ENCODE measurements at regions not wholly inside any gene's neighbourhood (a gene's known extent, or its start where the extent isn't known, plus 50 kb on each side); places are given as distances from the start of the nearest gene placed in this dataset.

- no peak for DNase-seq
Observed at GRCh38 chr2:65508225-65508624, 75.8 kb upstream of the SPRED2 start.

DNA sequence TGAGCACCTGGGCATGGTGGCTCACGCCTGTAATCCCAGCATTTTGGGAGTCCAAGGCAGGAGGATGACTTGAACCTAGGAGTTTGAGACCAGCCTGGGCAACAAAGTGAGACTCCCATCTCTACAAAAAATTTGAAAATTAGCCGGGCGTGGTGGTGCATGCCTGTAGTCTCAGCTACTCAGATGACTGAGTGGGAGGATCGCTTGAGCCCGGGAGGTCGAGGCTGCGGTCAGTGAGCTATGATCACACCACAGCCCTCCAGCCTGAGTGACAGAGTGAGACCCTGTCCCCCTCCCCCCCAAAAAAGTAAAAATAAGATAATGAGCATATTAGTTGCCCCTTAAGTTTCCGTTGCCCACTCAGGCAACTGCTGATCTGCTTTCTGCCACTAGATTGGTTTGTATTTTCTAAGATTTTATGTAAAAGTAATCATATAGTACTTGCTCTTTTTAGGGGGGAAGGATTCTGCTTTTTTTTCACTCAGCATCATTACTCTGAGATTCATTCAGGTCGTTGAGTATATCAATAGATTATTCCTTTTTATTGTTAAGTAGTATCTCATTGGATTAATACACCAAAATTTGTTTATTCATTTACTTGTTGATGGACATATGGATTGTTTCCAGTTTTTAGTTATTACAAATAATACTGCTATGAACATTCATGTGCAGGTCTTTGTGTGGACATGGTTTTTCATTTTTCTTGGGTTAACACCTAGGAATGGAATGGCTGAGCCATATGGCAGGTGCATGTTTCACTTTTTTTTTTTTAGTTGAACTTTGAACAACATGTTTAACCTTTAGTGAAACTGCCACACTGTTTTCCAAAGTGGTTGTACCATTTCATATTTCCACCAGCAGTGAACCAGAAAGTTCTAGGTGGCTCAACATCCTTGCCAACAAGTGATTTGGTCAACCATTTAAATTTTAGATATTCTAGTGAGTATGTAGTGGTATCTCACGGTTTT lies 75.0 kb upstream of the SPRED2 start:
- DNase-seq = no peak

DNA sequence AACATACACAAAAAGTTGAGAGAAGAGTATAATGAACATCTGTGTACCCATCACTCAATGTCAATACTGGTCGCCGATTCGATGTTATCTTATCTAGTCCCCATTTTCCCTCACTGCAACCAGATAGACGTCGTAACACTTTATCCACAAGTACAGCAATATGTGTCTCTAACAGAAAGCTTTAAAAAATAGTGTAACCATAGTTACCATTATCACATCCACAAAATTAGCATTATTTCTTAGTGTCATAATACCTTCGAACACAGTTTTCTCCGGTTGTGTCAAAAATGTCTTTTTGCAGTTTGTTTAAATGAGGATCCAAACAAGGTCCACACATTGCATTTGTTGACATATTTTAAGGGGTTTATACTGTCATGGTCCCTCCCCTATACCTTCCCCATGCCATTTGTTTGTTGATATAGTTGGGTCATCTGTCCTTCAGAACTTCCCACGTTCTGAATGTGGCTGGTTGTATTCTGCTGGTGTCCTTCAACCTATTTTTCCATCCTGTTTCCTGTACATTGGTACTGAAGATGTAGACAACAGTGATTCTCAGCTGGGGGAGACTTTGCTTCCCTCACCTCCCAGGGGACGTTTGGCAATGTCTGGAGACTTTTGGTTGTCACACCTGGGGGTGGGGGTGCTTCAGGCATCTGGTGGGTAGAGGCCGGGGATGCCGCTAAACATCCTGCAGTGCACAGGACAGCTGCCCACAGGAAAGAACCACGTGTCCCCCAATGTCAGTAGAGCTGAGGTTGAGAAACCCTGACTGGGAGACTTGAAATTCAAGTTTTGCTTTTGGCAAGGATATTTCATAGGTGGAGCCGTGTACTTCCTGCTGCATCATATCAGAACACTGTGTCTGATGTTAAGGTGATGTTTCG lies 72.7 kb upstream of the SPRED2 start:
- no peak for DNase-seq

GRCh38 chr2:65504201-65504600 lies 71.8 kb upstream of the SPRED2 start:
- no peak for DNase-seq

DNA sequence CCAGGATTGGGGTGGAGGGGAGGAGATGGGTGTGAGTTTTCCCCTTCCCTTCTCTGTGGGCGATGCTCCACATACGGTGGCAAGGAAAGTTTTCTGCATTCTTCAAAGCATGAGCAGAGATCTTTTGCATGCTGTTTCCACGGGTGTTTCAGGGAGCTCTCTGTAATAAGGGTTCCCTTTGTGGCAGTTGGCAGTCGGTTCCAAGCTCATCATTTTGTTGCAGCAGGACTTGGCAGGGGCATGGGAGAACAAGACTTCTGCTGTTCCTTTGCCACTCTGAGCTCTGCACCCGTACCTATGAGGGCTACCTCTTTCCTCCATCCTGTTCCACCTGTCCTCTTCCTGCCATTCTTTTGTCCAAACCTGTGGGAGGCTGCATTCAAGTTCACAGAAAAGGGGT lies 71.3 kb upstream of the SPRED2 start:
- no peak for DNase-seq

GRCh38 chr2:65501836-65502235 lies 69.4 kb upstream of the SPRED2 start:
- DNase-seq = no peak

GRCh38 chr2:65501074-65501473 lies 68.7 kb upstream of the SPRED2 start:
- no peak for DNase-seq

- DNase-seq = no peak
Observed at GRCh38 chr2:65500310-65501040, 68.1 kb upstream of the SPRED2 start.

DNA sequence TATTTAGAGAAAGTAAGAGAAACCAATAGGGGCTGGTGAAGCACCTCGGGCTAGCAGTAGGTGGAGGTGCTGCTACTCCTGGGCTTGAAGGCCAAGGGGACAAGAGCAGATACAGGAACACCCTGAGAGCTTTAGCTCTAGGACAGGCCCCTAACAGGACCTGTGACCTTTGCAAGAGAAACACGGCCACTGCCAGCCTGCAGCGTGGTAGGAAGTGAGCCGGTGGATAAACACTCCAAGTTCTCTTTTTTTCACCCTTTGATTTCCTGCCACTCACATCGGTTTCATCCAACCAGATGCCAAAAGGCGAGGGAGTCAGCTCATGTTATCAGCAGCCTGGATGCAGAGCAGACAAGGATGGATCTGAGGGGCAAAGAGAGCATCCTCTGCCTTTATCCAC lies 66.8 kb upstream of the SPRED2 start:
- no peak for DNase-seq

- no peak for DNase-seq
Observed at GRCh38 chr2:65498396-65498795, 66.0 kb upstream of the SPRED2 start.

GRCh38 chr2:65495251-65495877 lies 63.0 kb upstream of the SPRED2 start:
- no peak for DNase-seq

DNA sequence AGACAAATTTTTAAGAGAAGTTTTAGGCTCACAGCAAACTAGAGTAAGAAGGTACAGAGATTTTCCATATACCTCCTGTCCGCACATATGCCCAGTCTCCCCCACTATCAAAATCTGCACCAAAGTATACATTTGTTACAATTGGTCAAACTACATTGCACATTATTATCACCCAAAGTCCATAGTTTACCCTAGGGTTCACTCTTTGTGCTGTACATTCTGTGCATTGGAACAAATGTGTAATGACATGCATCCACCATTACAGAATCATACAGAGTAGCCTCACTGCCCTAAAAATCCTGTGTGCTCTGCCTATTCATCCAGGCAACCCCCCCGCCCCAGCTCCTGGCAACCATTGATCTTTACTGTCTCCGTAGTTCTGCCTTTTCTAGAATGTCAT lies 61.7 kb upstream of the SPRED2 start:
- DNase-seq = no peak

GRCh38 chr2:65491381-65491905 lies 59.0 kb upstream of the SPRED2 start:
- DNase-seq = no peak

DNA sequence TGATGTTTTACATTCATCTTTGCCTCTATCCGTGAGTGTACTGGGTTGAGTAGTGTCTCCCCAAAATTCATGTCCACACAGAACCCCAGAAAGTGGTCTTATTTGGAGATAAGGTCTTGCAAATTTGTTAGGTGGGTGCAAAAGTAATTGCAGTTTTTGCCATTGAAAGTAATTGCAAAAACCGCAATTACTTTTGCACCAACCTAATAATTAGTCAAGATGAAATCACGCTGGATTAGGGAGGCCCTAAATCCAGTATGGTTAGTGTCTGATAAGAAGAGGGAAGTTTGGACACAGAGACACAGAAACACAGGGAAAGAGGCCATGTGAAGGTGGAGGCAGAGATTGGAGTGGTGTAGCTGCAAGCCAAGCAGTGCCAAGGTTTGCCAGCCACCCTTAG lies 57.8 kb upstream of the SPRED2 start:
- DNase-seq = no peak

- no peak for DNase-seq
Observed at GRCh38 chr2:65489269-65489668, 56.9 kb upstream of the SPRED2 start.

- no peak for DNase-seq
Observed at GRCh38 chr2:65488527-65488926, 56.1 kb upstream of the SPRED2 start.

- DNase-seq = no peak
Observed at GRCh38 chr2:65487404-65487803, 55.0 kb upstream of the SPRED2 start.

- DNase-seq = no peak
Observed at GRCh38 chr2:65486802-65487201, 54.4 kb upstream of the SPRED2 start.

DNA sequence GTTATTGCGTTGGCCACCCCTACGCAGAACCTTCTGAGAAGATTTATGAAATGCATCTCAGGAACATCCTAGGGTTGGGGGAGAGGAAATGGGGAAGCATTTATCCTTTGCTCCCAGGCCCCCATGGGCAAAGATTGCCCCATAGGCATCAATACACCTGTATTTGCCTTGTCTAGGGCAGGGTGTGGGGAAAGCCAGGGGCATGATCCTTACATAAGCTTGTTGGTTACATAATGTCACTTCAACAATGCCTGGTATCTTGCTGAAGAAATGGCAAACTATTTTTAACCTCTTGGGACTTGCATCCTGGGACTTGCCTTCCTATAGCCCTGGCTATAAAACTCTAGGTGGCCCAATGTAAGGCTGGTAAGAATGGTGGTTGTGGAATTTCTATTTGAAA lies 53.9 kb upstream of the SPRED2 start:
- no peak for DNase-seq

- no peak for DNase-seq
Observed at GRCh38 chr2:65485839-65486238, 53.4 kb upstream of the SPRED2 start.

DNA sequence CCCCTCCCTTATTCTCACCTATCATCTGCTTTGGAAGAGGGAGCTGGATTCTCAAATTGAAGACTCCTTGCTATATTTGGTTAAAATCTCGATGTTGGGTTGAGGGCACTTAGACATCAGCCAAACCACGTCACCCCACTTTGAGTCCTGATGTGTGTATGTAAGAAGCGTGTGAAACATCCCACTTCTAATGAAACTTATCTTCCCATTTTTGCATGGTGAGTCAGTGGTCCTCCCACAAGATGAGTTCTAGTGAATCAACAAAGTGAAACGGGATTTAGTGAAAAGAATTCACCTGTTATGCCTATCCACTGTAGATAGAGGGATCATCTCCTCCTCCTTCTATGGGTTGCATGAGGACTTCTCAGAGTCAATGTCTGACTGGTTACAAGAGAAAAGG lies 51.4 kb upstream of the SPRED2 start:
- DNase-seq = no peak

DNA sequence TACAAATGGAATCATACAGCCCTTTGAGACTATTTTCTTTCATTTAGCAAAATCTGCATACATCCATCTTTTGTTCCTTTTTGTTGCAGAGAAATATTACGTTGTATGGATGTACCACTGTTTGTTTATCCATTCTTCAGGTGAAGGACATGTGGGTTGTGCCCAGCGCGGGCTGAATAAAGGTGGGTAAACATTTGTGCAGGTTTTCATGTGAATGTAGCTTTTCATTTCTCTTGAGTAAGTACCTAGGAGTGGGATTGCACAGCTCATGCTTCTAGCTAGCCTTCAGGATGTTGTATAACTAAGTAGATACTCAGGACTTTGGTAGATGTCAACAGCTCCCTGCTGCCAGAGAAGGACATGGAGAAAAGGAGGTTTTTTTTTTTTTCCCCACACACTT lies 50.6 kb upstream of the SPRED2 start:
- DNase-seq = no peak

Measured in activated CD8-positive, alpha-beta memory T cell treated with anti-CD3 and anti-CD28 coated beads, Interleukin-2, amount 50 U/mL, for 48 hours (primary cell).